LNCaP clone FGC (cell line): ENCODE measurements at regions not wholly inside any gene's neighbourhood (a gene's known extent, or its start where the extent isn't known, plus 50 kb on each side); places are given as distances from the start of the nearest gene placed in this dataset.

Experiments
- DNase-seq: peaks from one replicate; pipeline ENCODE4 v3.0.0-alpha.2; 2011; ENCODE audit warnings: low read depth
- H3K4me3 ChIP-seq: 2 replicates; pipeline ENCODE4 v1.5.1; 2011; ENCODE audit warnings: mild to moderate bottlenecking, low read depth, low read length, control low read depth
- TF ChIP-seq, protein P1 (sequence below): IDR thresholded peaks from 2 replicates; pipeline ENCODE4 v1.5.1; 2012; ENCODE audit warnings: mild to moderate bottlenecking; ENCODE audit not compliant: control insufficient read depth, insufficient read depth; ENCODE audit errors: extremely low read depth

DNA sequence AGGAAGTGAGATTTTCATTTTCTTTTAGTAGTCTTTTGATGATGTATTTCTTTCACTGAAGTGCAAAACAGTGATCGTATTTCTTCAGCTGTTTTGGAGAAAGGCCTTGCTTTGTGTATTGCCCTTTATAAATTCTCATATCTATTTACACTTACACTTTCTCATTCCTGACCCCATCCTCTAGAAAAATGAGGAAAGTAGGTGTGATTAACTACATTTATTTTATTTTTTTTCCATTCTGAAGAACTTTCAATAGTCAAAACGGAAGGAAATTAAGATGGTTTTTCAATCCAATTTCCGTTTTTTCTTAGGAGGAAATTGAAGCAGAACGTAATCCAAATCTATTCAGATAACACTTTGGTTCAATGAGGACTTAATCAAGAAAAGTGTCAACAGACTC lies 188.1 kb downstream of the SLITRK5 start:
- TF ChIP-seq, protein P1, sequence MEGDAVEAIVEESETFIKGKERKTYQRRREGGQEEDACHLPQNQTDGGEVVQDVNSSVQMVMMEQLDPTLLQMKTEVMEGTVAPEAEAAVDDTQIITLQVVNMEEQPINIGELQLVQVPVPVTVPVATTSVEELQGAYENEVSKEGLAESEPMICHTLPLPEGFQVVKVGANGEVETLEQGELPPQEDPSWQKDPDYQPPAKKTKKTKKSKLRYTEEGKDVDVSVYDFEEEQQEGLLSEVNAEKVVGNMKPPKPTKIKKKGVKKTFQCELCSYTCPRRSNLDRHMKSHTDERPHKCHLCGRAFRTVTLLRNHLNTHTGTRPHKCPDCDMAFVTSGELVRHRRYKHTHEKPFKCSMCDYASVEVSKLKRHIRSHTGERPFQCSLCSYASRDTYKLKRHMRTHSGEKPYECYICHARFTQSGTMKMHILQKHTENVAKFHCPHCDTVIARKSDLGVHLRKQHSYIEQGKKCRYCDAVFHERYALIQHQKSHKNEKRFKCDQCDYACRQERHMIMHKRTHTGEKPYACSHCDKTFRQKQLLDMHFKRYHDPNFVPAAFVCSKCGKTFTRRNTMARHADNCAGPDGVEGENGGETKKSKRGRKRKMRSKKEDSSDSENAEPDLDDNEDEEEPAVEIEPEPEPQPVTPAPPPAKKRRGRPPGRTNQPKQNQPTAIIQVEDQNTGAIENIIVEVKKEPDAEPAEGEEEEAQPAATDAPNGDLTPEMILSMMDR = no peak
- no peak overlapping the region for H3K4me3 ChIP-seq
- no peak for DNase-seq

DNA sequence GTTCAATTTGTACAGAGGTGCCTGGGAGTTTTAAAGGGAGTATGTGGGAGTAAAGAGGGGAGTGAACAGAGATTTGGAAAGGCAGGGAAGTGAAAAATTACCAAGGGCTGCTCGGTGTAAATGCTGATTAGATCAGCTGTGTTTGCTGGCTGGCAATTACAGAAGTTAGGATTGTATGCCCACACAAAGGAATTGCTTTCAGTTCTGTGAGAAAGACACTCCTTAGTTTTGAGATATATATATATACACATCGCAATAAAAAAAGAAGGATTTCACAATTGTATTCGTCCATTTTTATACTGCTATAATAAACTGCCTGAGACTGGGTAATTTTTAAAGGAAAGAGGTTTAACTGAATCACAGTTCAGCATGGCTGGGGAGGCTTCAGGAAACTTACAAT lies 196.3 kb downstream of the SLITRK5 start:
- H3K4me3 ChIP-seq = no peak overlapping the region
- no peak for DNase-seq
- TF ChIP-seq, protein P1 = no peak

DNA sequence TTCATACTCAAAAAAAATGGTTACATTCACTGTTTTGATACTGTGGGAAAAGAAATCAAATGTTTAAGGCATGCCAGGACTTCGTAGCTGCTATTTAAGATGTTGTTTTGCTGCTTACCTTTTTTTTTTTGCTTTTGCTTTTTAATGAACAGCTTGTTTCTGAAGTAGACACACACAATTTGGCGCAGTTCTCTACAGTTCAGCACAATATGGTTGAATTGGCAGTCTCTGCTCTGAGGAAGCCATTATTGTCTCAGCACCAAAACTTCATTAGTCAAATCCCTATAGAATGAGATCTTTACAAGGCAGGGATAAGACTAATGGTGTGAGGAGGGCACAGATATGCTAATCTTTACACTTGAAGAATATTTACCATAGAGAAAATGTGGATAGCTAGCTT lies 197.6 kb downstream of the SLITRK5 start:
- TF ChIP-seq, protein P1 = no peak
- no peak for DNase-seq

DNA sequence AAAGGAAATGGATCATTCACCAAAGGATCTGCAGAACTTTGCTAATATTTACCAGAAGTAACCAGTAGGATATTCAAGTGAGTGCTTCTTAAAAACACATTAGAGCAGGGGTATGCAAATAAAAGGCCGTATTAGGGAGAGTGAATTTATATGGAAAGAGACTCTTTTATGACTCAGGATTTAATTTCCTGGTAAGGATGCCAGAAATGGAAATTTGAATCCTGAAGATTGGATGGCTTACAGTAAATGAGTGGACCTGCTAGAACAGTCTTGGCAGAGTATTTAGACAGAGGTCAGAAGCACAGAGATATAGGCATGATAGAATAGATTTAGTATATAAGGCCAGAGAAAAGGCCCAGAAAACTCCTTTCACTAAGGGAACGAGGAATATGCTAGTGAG lies 201.6 kb downstream of the SLITRK5 start:
- TF ChIP-seq, protein P1 = no peak

More for the DNA sequence above, 197.6 kb downstream of the SLITRK5 start:
- H3K4me3 ChIP-seq = no peak overlapping the region

DNA sequence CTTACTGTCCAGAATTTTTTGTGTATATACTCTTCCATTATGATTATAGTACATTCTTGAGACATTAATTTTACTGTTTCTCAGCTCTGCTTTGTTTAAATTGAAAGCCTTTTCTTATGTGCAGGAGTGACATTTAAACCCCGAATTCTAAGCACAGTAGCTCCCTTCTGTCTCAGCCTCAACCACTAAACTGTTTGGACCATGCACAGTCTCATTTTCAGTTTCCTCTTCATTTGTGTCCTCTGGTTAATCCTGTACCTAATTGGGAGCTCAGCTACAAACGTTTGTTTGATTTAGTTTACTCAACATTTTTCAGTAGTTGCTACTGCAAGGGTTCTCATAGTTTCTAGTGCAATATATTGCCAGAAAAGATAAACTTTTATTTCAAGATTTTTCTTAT lies 206.3 kb downstream of the SLITRK5 start:
- TF ChIP-seq, protein P1 = no peak
- no peak overlapping the region for H3K4me3 ChIP-seq
- no peak for DNase-seq

More for the DNA sequence above, 201.6 kb downstream of the SLITRK5 start:
- no peak overlapping the region for H3K4me3 ChIP-seq
- no peak for DNase-seq

DNA sequence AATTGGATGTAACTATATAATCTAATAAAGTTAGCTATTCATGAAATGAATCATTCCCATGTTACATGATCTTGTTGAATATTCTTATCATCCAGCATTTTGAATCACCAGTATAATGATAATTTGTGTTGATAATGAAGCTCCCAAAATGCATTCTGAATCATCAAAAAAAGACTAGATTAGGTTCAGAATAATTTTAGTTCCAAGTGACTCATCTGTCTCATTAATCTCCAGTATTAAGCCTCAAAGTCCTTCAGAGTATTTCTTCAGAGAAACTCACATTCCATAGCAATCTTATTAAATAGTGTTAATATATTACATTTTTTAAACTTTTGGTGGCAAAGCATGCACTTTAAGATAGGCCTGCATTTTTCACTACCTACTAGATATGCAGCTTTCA lies 207.5 kb downstream of the SLITRK5 start:
- TF ChIP-seq, protein P1 = no peak
- DNase-seq = no peak
- no peak overlapping the region for H3K4me3 ChIP-seq

DNA sequence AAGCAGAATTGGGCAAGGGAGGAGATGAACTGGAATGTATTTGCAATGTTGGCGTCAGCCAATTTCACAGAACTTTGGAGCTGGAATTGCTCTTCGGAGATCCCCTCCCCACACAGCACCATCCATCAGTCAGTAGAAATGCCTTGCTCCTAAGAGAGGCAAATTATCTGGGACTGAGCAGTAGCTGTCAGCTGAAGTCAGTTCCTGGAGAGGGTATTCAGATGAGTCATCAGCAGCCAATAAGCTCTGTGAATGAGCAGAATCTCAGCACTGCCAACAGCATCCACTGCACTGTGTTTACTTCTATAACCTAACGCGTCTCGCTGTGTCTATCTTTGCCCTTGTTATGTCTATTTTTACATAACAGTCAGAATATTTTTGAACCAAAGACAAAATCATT lies 213.7 kb downstream of the SLITRK5 start:
- H3K4me3 ChIP-seq = no peak overlapping the region
- TF ChIP-seq, protein P1 = no peak
- DNase-seq = no peak
